Stimulated activated CD4-positive, alpha-beta T cell treated with anti-CD3 and anti-CD28 coated beads, Interleukin-15, amount 100 ng/mL, for 1 hour (primary cell): ENCODE measurements at regions not wholly inside any gene's neighbourhood (a gene's known extent, or its start where the extent isn't known, plus 50 kb on each side); places are given as distances from the start of the nearest gene placed in this dataset.

Experiments used
- DNase-seq, 2 donors: peaks; one replicate each; pipeline ENCODE4 v3.0.0-alpha.2; 2020; ENCODE audit warnings: low read depth in 1 of 2, low spot score in 1 of 2

- no peak for DNase-seq
Observed at GRCh38 chr5:173718469-173718868, 102.0 kb upstream of the BOD1 start.

- DNase-seq, result no peak
Observed at GRCh38 chr5:173719731-173720082, 103.3 kb upstream of the BOD1 start.

GRCh38 chr5:173720286-173720952 lies 104.0 kb upstream of the BOD1 start:
- DNase-seq, result no peak

- DNase-seq, result no peak
Observed at GRCh38 chr5:173720953-173721600, 104.6 kb upstream of the BOD1 start.

- no peak for DNase-seq
Observed at GRCh38 chr5:173721601-173722232, 105.3 kb upstream of the BOD1 start.

- no peak for DNase-seq
Observed at GRCh38 chr5:173726846-173727557, 110.6 kb upstream of the BOD1 start.

- DNase-seq, result no peak
Observed at GRCh38 chr5:173727839-173728778, 111.7 kb upstream of the BOD1 start.

GRCh38 chr5:173729079-173729765 lies 112.8 kb upstream of the BOD1 start:
- no peak for DNase-seq

- no peak for DNase-seq
Observed at GRCh38 chr5:173730632-173731298, 114.3 kb upstream of the BOD1 start.

GRCh38 chr5:173733021-173733420 lies 116.6 kb upstream of the BOD1 start:
- no peak for DNase-seq

GRCh38 chr5:173733425-173733824 lies 117.0 kb upstream of the BOD1 start:
- DNase-seq, result no peak

- no peak for DNase-seq
Observed at GRCh38 chr5:173733831-173734501, 117.5 kb upstream of the BOD1 start.

GRCh38 chr5:173734716-173735115 lies 118.3 kb upstream of the BOD1 start:
- DNase-seq, result no peak

- no peak for DNase-seq
Observed at GRCh38 chr5:173735184-173735583, 118.7 kb upstream of the BOD1 start.

- no peak for DNase-seq
Observed at GRCh38 chr5:173735691-173736090, 119.2 kb upstream of the BOD1 start.

GRCh38 chr5:173736374-173736773 lies 119.9 kb upstream of the BOD1 start:
- DNase-seq, result no peak

- no peak for DNase-seq
Observed at GRCh38 chr5:173736923-173737412, 120.5 kb upstream of the BOD1 start.

- DNase-seq, result no peak
Observed at GRCh38 chr5:173739741-173740140, 123.3 kb upstream of the BOD1 start.

- DNase-seq, result no peak
Observed at GRCh38 chr5:173740400-173740799, 124.0 kb upstream of the BOD1 start.
